B cell (primary cell): ENCODE measurements at regions not wholly inside any gene's neighbourhood (a gene's known extent, or its start where the extent isn't known, plus 50 kb on each side); places are given as distances from the start of the nearest gene placed in this dataset.
"Not testable (repeated sequence)": the region's sequence is repeated elsewhere in the genome, so short reads cannot be mapped to it uniquely, and the experiment has no call there.

Source experiments
- EZH2 ChIP-seq: IDR thresholded peaks from 2 replicates; pipeline ENCODE4 v1.6.1; 2012; ENCODE audit warnings: borderline replicate concordance, low read depth, mild to moderate bottlenecking, moderate library complexity, low read length; ENCODE audit not compliant: insufficient read depth, poor library complexity, severe bottlenecking
- TF ChIP-seq, protein P1 (sequence below): fragments of 200-600 bp; IDR thresholded peaks from one replicate; pipeline ENCODE4 v1.8.0; 2022; ENCODE audit warnings: antibody characterized with exemption, mild to moderate bottlenecking

- TF ChIP-seq EZH2 = not testable (repeated sequence)
- TF ChIP-seq, protein P1, sequence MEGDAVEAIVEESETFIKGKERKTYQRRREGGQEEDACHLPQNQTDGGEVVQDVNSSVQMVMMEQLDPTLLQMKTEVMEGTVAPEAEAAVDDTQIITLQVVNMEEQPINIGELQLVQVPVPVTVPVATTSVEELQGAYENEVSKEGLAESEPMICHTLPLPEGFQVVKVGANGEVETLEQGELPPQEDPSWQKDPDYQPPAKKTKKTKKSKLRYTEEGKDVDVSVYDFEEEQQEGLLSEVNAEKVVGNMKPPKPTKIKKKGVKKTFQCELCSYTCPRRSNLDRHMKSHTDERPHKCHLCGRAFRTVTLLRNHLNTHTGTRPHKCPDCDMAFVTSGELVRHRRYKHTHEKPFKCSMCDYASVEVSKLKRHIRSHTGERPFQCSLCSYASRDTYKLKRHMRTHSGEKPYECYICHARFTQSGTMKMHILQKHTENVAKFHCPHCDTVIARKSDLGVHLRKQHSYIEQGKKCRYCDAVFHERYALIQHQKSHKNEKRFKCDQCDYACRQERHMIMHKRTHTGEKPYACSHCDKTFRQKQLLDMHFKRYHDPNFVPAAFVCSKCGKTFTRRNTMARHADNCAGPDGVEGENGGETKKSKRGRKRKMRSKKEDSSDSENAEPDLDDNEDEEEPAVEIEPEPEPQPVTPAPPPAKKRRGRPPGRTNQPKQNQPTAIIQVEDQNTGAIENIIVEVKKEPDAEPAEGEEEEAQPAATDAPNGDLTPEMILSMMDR = not testable (repeated sequence)
These were observed 2926.5 kb upstream of the OR11H1 start for GRCh38 chr22:12601510-12601869.
